B cell (primary cell): ENCODE measurements at regions not wholly inside any gene's neighbourhood (a gene's known extent, or its start where the extent isn't known, plus 50 kb on each side); places are given as distances from the start of the nearest gene placed in this dataset.

Source experiments
- EZH2 ChIP-seq: IDR thresholded peaks from 2 replicates; pipeline ENCODE4 v1.6.1; 2012; ENCODE audit warnings: borderline replicate concordance, low read depth, mild to moderate bottlenecking, moderate library complexity, low read length; ENCODE audit not compliant: insufficient read depth, poor library complexity, severe bottlenecking
- TF ChIP-seq, protein P1 (sequence below): fragments of 200-600 bp; IDR thresholded peaks from one replicate; pipeline ENCODE4 v1.8.0; 2022; ENCODE audit warnings: antibody characterized with exemption, mild to moderate bottlenecking

DNA sequence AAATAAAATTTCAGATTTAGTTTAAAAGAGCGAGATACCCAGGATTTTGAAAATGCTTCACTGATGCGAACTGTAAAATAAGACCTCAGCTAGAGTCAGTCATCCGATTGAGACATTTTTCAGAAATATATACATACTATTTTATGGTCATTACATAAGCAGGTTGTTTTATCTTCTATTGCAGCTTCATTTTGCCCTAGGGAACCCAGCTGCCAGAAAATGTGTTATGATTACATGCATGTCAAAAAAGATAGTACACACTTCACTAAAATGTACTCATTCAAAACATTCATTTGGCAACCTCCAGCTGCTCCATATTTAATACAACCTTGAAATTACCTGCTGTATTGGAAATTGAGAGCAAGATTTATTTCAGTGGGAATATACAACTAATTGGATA lies 483.8 kb upstream of the SLITRK6 start:
- TF ChIP-seq, protein P1, sequence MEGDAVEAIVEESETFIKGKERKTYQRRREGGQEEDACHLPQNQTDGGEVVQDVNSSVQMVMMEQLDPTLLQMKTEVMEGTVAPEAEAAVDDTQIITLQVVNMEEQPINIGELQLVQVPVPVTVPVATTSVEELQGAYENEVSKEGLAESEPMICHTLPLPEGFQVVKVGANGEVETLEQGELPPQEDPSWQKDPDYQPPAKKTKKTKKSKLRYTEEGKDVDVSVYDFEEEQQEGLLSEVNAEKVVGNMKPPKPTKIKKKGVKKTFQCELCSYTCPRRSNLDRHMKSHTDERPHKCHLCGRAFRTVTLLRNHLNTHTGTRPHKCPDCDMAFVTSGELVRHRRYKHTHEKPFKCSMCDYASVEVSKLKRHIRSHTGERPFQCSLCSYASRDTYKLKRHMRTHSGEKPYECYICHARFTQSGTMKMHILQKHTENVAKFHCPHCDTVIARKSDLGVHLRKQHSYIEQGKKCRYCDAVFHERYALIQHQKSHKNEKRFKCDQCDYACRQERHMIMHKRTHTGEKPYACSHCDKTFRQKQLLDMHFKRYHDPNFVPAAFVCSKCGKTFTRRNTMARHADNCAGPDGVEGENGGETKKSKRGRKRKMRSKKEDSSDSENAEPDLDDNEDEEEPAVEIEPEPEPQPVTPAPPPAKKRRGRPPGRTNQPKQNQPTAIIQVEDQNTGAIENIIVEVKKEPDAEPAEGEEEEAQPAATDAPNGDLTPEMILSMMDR, result no peak
- TF ChIP-seq EZH2, result no peak
